ENCODE measurements at regions not wholly inside any gene's neighbourhood (a gene's known extent, or its start where the extent isn't known, plus 50 kb on each side); places are given as distances from the start of the nearest gene placed in this dataset.
"Not testable (repeated sequence)": the region's sequence is repeated elsewhere in the genome, so short reads cannot be mapped to it uniquely, and the experiment has no call there.

DNA sequence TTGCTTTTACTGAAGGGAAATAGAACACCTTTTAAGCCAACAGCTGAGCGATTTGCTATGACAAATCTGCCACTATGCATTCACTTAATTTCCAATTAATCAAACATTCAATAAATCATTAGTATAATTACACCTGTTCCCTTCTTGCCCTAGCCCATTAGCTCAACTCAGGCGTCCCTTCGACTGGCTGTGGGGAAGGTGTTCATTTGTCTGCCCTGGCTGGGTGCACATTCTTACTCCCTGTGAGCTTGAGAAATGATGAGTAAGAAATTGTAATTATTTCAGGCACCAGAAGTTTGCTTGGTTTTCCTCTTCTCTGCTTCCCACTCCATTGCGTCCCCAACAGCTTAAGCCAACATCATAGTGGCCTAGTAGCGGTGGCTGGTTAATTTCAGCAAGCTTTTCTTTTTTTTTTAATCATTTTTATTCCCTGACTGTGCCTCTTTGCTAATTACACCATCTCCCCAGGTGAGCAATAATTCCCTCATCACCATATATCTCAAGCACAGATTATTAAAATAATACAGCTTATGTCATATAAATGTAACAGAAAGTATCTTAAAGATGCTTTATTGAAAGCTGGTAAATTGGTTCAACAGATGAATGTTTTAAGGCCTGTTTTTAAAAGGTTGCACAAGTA, 623.9 kb upstream of the RBFOX1 start:
- no peak for DNase-seq

DNA sequence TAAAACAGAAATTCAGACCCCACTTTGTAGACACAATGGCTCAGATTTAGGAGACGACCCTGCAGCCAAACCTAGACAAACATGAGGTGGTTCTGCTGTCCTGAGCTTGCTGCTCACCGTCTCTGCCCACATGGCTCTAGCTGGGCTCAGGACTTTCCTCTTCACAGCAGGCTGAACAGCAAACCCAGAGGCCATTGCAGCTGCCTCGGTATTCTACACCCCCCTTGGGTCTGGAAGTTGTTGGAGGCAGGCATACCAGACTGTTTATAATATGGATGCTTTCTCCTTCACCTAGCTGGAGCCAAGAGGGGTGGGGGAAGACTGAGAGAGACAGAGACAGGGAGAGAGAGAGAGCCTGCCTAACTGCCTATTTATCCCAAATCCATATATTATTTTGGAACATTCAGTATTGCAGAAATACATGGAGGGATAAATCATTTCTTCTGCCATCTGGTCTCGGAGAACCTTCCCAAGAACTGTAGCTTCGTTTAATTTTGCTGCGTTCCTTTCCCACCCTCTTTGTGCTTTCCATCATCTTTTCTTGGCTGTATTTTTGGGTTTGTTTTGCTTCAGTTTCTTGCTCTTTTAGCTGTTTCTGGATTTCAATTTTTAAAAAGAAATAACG, 628.2 kb upstream of the RBFOX1 start:
- no peak for DNase-seq

DNA sequence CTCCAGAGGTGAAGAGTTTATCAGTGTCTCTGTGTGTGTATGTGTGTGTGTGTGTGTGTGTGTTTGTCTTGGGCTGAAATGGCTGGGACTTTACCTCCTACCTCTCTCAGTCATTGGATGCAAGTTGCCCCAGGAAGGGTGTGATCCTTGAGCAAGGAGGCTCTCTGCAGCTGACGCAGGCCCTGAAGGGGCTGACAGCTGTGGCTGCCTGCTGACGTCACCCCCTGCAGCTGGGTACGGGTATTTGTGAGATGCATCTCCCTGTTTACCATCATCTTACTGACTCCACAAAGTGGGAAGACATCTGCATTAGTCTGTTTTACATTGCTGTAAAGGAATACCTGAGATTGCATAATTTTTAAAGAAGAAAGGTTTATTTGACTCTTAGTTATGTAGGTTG, 631.5 kb upstream of the RBFOX1 start:
- no peak for DNase-seq

DNA sequence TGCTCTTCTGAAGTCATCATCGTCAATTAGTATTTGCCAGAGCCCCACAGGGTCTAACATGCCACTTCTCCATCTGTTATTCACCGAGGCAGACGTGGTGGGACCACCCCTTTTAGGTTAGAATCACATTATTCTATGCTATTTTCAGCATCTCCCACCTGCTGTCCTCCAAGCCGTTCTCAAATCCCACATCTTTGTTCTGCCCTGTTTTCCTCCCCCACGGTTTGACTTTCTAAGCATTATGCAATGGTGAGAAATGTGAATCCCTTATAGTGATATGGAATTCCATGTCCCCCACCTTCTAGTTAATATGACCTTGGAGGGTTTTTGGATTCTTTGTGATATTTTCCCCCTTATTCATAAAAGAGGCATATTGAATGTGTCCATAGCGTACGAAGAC, 634.1 kb upstream of the RBFOX1 start:
- no peak for DNase-seq

DNA sequence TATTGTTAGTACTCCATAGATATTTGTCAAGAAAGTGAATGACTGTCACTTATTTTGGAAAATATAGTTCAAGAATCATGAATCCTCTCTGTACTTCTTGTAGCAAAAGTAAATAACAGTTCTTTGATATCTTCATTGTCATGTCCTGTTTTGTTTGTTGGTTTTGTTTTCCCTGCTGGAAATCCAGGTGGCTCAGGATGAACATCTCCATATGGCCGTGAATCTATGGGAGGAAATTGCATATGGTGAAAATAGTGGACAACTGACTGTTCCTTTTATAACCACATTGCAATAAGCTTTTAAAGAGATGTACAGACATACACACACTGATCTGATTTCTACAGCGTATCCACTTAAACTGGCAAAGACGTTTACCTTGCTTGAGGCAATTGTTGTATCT, 637.0 kb upstream of the RBFOX1 start:
- no peak for DNase-seq

DNA sequence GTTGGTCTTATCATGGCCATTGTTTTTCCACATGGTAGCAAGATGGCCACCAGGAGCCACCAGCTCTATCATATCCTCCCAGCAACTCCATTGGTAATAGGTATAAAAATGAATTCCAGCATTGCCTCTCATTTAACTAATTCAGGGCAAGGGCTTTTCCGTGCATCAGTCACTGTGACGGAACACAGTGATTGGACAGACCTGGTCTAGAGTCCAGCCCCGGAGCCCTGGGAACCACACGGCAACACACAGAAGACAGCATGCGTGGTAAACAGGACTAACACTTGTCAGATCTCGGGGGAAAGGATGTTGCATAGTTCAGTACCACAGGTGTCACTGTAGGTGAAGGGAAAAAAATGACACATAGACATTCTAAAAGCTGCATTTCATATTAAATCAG, 638.0 kb upstream of the RBFOX1 start:
- DNase-seq: no peak

DNA sequence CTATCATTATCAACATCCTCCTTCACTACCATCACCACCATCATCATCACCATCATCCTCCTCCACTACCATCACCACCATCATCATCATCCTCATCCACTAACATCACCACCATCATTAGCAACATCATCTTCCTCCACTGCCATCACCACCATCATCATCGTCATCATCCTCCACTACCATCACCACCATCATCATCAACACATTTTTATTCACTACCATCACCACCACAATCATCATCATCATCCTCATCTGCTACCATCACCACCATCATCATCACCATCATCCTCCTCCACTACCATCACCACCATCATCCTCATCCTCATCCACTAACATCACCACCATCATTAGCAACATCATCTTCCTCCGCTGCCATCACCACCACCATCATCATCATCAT, 639.2 kb upstream of the RBFOX1 start:
- not testable (repeated sequence) for DNase-seq

DNA sequence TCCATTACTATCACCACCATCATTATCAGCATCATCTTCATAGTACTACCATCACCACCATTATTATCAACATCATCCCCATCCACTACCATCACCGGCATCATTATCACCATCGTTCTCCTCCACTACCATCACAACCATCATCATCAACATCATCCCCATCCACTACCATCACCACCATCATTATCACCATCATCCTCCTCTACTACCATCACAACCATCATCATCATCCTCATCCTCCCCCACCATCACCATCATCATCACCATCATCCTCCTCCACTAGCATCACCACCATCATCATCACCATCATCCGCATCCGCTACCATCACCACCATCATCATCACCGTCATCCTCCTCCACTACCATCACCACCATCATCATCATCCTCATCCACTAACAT, 639.8 kb upstream of the RBFOX1 start:
- DNase-seq: no peak

DNA sequence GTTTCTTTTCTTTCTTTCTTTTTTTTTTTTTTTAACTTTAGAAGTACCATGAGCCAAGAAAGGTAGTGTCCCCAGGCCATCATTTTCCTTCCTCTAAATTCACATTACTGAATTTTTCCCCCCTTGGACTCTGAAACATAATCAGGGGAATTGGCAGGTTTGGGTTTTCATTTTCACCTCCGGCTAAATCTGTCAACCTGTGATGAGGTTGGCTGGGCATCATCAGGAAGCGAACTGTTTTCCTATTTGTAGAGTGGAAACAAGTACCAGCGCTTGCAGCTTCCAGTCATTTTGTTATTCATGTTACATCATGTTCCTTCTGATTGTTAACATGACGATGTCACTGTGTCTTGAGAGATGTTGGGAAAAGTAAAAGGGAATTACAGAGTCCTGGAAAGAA, 641.9 kb upstream of the RBFOX1 start:
- no peak for DNase-seq

DNA sequence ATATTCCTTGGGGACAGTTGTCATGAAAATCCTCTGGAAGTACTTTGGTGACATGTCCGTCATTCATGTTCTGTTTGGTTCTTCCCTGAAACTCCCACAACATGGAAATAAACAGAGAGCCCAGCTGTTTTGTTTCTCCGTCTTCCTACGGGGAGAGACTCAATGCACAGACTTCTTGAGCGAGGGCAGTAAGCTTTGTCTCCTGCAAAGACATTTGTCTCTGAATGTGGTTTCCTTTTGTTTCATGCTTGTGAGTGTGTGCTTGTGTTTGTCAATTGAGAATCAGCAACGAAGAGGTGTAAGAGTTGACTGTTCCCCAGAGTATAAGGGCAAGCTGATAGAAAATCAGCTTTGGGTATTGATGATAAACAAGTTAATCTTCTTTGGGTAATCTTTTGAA, 643.0 kb upstream of the RBFOX1 start:
- DNase-seq: no peak

DNA sequence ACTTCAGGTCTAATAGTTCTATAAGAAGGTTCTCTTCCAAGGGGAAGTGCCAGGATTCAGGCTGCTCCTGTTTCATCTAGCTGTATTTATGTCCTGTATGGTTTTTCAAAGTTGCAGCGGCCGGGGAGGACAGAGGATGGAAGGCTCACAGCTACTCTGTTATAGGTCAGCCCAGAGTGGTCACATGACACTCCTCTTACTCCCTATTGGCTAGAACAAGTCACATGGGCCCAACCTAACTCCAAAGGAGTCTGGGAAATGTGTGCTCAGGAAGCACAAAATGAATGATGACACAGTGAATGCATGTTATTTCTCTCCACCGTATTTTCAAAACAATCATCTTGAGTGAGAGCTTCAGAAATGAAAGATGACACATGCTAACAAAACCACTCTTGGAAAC, 645.1 kb upstream of the RBFOX1 start:
- DNase-seq: no peak

DNA sequence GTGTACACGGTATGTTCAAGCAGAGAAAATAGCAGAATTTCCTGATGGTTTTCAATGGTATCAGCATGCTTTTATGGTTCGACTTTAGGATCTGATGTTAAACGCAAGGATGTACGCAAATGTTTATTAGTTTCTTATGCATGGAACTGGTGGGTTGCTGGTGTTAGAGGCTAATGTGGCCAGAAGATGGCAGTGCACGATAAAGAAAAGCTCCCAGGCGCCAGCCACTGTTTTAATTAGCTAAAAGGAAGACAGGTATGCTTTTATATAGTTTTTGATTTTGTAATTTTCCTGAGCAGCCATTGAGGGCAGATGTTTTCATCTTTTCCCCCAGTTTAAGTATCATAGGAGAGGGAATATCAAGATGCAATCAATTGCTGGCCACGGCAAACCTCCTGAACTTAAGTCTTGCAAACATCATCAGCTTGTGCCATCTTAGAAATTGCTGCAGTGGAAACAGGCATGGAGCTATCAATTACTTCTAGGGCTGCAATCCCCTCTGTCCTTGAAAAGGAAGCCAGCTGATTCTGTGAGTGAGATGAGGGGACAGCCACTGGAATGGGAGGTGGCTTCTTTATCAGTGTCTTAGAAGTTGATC, 648.5 kb upstream of the RBFOX1 start:
- DNase-seq: no peak

DNA sequence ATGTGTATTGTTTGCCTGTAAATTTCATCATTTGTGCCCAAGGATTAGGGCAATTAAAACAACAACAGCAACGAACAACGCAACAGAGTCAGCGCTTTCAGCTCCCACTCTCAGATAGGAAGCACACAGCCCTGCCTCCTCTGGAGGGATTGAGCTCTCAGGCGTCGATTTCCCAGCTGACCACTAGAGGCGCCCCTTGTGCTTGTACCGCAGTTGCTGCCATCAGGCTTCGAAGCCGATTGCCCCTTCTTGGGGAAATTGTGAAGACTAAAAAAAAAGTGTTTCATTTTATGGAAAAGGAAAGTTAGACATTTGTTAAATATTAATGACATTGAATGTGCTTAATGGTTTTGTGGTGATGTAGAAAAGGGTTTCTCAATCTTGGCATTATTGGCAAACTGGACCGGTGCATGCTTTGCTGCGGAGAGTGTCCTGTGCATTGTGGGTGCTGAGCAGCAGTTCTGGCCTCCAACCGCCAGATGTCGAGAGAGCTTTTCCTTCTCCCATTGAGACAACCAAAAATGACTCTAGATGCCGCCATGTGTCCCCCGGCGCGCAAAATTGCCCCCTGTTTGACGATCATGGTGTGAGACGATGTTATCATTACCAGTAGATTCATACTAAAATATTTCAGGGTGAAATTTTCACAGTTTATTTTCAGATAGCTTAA, 650.4 kb upstream of the RBFOX1 start:
- DNase-seq: no peak

DNA sequence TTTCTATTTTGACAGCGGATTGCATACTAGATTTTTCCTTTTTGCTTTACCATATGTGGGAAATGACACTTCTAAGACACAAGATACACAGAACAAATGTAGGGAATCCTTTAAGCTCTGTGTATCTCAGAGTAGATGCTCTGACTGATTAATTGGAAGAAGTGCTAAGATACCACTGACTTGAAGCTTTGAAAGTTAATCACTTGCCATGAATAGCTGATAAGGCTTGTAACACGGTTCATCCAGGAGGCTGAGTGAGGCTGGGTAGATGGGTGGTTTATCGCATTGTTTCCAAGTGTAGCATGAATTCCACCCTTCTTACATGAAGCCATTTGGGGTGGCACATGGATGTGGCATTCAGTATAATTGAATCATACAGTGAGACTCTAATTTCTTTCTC, 654.1 kb upstream of the RBFOX1 start:
- DNase-seq: no peak

DNA sequence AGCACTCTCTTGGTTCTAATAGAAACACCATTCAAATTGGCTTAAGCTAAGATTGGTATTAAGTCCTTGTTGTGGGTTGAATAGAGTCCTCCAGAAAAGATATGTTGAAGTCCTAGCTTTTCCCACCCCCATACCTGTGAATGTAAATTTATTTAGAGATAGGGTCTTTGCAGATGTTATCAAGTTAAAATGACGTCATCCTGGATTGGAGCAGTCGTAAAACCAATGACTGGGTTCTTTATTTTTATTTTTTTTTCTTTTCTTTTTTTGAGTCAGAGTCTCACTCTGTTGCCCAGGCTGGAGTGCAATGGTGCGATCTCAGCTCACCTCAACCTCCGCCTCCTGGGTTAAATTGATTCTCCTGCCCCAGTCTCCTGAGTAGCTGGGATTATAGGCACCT, 658.6 kb upstream of the RBFOX1 start:
- DNase-seq: no peak

DNA sequence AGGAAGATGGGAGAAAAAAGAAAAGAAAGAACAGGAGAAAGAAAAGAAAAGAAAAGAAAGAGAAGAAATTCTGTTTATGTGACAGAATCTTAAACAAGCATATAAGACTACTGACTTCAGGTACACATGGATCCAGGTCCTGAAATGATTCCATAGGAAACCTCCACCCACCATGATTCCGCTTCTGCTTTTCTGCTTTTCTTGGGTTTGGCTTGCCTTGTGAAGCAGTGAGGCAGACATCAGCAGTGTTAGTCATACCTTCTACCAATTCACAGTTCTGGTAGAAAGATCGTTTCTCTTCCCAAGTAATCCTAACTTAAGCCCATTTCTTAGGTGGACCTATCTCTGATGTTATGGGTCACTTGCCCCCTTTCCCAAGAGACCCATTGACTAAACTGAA, 660.1 kb upstream of the RBFOX1 start:
- DNase-seq: no peak

DNA sequence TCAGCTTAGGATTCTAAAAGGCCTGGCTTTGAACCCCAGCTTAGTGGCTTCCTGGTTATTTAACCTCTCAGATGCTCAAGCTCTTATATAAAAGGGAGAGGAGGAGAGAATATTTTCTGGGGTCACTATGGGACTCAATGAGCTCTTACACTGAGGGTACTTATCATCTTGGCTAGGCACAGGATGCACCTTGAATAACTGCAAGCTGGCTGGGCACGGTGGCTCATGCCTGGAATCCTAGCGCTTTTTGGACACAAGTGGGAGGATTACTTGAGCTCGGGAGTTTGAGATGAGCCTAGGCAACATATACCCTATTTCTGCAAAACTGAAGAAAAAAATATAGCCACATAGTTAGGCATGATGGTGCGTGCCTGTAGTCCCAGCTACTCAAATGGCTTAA, 665.3 kb upstream of the RBFOX1 start:
- DNase-seq: no peak

DNA sequence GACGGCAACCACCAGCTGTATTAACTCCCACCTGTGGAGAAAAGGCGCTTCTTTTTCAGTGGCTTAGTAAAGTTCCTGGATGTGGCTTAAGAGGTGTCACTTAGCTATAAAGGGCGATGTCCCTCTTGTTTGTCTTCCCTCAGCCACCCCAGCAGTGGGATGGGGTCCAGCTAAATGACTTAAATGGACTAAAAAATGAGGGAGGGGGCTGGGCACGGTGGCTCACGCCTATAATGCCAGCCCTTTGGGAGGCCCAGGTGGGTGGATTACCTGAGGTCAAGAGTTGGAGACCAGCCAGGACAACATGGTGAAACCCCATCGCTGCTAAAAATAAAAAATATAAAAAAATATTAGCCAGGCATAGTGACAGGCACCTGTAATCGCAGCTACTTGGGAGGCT, 667.5 kb upstream of the RBFOX1 start:
- DNase-seq: no peak

DNA sequence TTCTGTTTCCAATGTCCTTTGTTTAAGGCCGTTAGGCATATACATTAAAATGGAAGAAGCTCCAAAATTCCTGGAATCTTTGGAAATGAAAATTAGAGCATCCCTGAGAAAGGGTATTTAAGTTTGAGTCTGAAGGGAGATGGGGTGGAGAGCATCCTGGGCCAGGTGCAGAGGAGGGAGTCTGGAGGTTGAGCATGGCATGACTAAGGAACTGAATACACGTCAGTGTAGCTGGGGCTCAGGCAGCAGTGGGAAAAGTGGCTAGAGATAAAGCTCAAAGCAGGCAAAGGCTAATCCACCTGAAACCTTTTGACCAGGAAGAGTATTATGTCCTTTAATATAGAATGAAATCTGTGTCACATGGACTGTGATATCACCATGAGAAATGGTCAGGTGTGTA, 669.0 kb upstream of the RBFOX1 start:
- no peak for DNase-seq

DNA sequence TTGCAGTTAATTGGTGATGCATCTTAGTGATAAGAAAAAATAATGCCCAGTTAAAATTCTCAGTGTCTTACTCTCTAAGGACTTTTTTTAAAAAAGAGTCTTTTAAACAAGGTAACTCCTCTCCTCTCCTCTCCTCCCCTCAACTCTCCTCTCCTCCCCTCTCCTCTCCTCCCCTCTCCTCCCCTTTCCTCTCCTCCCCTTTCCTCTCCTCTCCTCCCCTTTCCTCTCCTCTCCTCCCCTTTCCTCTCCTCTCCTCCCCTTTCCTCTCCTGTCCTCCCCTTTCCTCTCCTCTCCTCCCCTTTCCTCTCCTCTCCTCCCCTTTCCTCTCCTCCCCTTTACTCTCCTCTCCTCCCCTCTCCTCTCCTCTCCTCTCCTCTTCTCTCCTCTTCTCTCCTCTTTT, 675.9 kb upstream of the RBFOX1 start:
- DNase-seq: no peak

DNA sequence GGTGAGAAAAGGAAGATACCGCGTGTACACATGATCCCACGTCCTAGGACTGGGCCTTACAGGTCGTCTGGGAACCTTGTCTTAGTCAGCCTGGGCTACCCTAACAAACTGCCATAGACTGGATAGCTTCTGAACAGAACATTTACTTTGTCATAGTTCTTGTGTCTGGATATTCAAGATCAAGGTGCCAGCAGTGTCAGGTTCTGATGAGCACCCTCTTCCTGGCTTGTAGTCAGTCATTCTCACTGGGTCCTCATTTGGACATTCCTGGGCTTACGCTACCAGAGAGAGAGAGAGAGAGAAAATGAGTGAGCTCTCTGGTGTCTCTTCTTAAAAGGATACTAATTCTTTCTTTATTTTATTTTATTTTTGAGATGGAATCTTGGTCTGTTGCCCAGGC, 685.8 kb upstream of the RBFOX1 start:
- DNase-seq: no peak

DNA sequence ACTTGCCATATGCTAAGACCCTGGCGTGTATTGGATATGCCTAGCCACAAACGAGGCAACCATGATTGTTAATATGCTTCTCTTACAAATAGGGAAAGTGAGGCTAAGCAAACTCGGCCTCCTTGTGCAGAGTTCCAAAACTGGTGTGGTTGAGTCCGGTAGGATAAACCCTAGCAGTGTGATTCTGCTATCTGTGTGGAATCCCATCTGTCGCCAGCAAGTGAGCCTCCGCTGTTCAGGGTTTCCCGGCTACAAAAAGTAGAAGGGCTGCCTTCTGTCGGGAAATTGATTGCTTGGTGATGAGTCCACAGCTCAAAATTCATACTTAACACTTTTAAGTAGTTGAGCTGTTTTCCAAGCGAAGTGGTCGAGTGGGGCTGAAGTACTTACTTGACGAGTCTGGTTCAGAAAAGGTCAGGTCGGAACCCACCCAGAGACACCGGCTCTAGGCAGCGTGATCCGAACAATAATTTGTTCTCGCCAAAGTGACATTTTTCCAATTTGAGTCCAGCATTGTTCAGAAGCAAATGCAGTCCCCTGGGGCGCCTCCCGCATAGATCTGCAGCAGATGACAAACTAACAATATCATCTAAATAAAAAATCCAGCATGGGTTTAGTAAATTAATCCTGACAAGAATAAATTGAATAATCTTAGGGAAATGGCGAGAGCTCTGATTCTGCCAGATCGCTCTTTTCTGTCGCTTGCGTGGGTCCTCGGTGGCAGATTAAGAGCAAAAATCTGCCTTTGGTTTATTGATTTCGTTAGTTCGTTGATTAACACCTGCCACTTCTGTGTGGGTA, 686.7 kb upstream of the RBFOX1 start:
- DNase-seq: no peak

DNA sequence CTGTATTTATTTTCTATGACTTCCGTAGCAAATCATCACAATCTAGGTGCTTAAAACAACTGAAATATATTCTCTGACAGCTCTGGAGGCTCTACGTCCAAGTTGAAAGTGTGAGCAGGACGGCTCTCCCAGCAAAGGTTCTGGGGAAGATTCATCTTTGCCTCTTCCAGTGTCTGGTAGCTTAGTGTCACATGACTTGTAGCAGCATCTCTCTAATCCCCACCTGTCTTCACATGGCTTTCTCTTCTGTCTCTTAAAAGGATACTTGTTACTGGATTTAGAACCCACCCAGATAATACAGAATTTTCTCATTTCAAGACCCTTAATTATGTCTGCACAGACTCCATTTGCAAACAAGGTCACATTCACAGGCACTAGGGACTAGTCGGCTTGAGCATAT, 687.7 kb upstream of the RBFOX1 start:
- no peak for DNase-seq
